GM23338 (cell line): ENCODE measurements at regions not wholly inside any gene's neighbourhood (a gene's known extent, or its start where the extent isn't known, plus 50 kb on each side); places are given as distances from the start of the nearest gene placed in this dataset.

Source experiments
- POLR2AphosphoS5 ChIP-seq: IDR thresholded peaks from 2 replicates; pipeline ENCODE4 v1.6.1; 2016; ENCODE audit warnings: antibody characterized with exemption, low read depth
- TF ChIP-seq, protein P1 (sequence below), 2 experiments: fragments of 200-600 bp in 1 of 2; sonication (generic) in 1 of 2; conservative IDR thresholded peaks; 2 replicates each; pipeline versions ENCODE4 v1.5.1 to v1.6.1; 2016 to 2017; ENCODE audit warnings: antibody characterized with exemption in 2 of 2, low read depth in 2 of 2, mild to moderate bottlenecking in 2 of 2, moderate library complexity in 1 of 2

DNA sequence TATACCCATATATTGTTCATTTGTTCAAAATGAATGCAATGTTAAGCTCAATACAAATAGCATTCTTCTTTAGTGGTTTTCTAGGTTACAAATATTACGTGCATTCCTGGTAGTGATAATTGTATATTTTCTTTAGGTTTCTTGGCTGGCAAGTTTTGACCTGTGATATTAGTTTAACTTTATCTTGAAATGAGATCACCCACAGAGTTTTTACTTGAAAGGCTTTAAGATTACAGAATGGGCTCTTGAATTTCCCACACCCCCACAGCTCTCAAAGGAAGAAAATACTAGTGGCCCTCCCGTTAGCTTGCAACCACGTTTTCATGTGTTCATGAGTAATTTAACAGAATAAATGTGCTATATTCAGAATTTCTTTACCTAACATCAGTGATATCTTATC lies 1315.5 kb upstream of the GJE1 start:
- TF ChIP-seq POLR2AphosphoS5: no peak
- TF ChIP-seq, protein P1, sequence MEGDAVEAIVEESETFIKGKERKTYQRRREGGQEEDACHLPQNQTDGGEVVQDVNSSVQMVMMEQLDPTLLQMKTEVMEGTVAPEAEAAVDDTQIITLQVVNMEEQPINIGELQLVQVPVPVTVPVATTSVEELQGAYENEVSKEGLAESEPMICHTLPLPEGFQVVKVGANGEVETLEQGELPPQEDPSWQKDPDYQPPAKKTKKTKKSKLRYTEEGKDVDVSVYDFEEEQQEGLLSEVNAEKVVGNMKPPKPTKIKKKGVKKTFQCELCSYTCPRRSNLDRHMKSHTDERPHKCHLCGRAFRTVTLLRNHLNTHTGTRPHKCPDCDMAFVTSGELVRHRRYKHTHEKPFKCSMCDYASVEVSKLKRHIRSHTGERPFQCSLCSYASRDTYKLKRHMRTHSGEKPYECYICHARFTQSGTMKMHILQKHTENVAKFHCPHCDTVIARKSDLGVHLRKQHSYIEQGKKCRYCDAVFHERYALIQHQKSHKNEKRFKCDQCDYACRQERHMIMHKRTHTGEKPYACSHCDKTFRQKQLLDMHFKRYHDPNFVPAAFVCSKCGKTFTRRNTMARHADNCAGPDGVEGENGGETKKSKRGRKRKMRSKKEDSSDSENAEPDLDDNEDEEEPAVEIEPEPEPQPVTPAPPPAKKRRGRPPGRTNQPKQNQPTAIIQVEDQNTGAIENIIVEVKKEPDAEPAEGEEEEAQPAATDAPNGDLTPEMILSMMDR (conservative IDR thresholded peaks at IDR 0.05; ENCODE audit: low read depth in 2 of 2): no peak
